Adrenal gland (tissue), 9 donors: ENCODE measurements at regions not wholly inside any gene's neighbourhood (a gene's known extent, or its start where the extent isn't known, plus 50 kb on each side); places are given as distances from the start of the nearest gene placed in this dataset.

Experiments
- DNase-seq, 7 donors: peaks; one replicate each; pipeline ENCODE4 v3.0.0-alpha.2; 2019 to 2020
- H3K27ac ChIP-seq, 5 donors: fragments of 200-600 bp; sonication (generic) in 4 of 5; 1 replicate in 3 of 5; 2 replicates in 2 of 5; pipeline versions ENCODE4 v1.5.1 to v1.8.0; 2016 to 2020; ENCODE audit warnings: mild to moderate bottlenecking in 1 of 5
- H3K27me3 ChIP-seq: fragments of 200-600 bp; 2 replicates; pipeline ENCODE4 v1.8.0; 2021
- H3K36me3 ChIP-seq, 2 donors: fragments of 200-600 bp; replicated peaks in 1 of 2; 1 replicate in 1 of 2; 2 replicates in 1 of 2; pipeline versions ENCODE4 v1.5.1 to v1.8.0; 2018 to 2022
- H3K4me1 ChIP-seq, 2 donors: fragments of 200-600 bp; replicated peaks in 1 of 2; 1 replicate in 1 of 2; 2 replicates in 1 of 2; pipeline versions ENCODE4 v1.5.1 to v1.8.0; 2018 to 2021
- H3K4me3 ChIP-seq, 4 donors: fragments of 200-600 bp; sonication (generic) in 3 of 4; one replicate each; pipeline ENCODE4 v1.5.1; 2016 to 2018
- H3K9me3 ChIP-seq, 3 donors: fragments of 200-600 bp; sonication (generic) in 1 of 3; replicated peaks in 1 of 3; 1 replicate in 2 of 3; 2 replicates in 1 of 3; pipeline versions ENCODE4 v1.5.1 to v1.8.0; 2016 to 2021
- POLR2A ChIP-seq, 2 donors: fragments of 450-650 bp; IDR thresholded peaks; one replicate each; pipeline ENCODE4 v1.6.1; 2017; ENCODE audit warnings: antibody characterized with exemption in 2 of 2, mild to moderate bottlenecking in 2 of 2, moderate library complexity in 1 of 2
- WGBS, 4 donors: extraction: QIAGEN DNeasy Blood & Tissue Kit in 2 of 4; methylation state at CpG; one replicate each; pipeline versions ENCODE4 v1.1.5 to v1.1.7; 2013 to 2017; 5-methylcytosine and 5-hydroxymethylcytosine counted together
- intact Hi-C, 2 donors: fragments of 100-400 bp; cut with DNase I; formaldehyde crosslinking; loops; one replicate each; pipeline versions ENCODE4 v1.14.1 to v1.15.0; 2022 to 2023
- TF ChIP-seq, protein P1 (sequence below), 6 experiments: fragments of 450-650 bp in 4 of 6; fragments of 200-600 bp in 2 of 6; sonication (generic) in 1 of 6; IDR thresholded peaks; 1 replicate in 5 of 6; 2 replicates in 1 of 6; pipeline versions ENCODE4 v1.5.1 to v1.8.0; 2016 to 2021; ENCODE audit warnings: antibody characterized with exemption in 6 of 6, mild to moderate bottlenecking in 2 of 6, moderate library complexity in 1 of 6
- donor health status: healthy with polysubstance abuse.
- donor health status: Bipolar disorder and iron deficiency.
- donor health status: DM: yes; HTN: yes; CAD: no.
- donor health status: DM: no; HTN: no; CAD: no.
- donor health status: DM: no; HTN: no; CAD: no.

DNA sequence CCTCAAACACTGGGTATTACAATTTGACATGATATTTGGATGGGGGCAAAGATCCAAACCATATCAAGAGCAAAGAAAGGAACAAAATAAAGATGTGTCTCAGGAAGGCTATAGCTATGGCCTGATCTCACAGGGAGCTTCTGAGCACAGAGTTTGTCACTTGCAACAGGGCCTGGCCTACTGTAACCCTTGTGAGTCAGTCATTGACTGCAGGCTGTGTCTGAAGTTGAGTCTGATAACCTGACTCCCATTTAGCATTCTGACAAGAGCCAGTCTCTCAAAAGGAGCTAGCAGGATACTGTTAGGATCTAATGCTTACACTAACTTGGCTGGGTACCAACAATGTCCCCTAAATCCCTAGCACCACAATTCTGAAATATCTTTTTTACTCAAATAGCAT is 612.5 kb upstream of the TECRL start:
- DNase-seq = no peak
- no peaks in the 10 kb centered on the region for H3K36me3 ChIP-seq
- intact Hi-C loops = no loop called here
- no peaks in the 10 kb centered on the region for H3K27me3 ChIP-seq
- H3K4me3 ChIP-seq = no peak overlapping the region
- TF ChIP-seq POLR2A (IDR thresholded peaks at IDR 0.05) = no peak
- TF ChIP-seq, protein P1, sequence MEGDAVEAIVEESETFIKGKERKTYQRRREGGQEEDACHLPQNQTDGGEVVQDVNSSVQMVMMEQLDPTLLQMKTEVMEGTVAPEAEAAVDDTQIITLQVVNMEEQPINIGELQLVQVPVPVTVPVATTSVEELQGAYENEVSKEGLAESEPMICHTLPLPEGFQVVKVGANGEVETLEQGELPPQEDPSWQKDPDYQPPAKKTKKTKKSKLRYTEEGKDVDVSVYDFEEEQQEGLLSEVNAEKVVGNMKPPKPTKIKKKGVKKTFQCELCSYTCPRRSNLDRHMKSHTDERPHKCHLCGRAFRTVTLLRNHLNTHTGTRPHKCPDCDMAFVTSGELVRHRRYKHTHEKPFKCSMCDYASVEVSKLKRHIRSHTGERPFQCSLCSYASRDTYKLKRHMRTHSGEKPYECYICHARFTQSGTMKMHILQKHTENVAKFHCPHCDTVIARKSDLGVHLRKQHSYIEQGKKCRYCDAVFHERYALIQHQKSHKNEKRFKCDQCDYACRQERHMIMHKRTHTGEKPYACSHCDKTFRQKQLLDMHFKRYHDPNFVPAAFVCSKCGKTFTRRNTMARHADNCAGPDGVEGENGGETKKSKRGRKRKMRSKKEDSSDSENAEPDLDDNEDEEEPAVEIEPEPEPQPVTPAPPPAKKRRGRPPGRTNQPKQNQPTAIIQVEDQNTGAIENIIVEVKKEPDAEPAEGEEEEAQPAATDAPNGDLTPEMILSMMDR (IDR thresholded peaks at IDR 0.05) = no peak
- H3K4me1 ChIP-seq = no peaks in the 10 kb centered on the region
- H3K27ac ChIP-seq = no peak overlapping the region
- no peaks in the 10 kb centered on the region for H3K9me3 ChIP-seq

GRCh38 chr4:65021149-65021548 is 611.9 kb upstream of the TECRL start:
- Histone ChIP-seq H3K4me3 (no peak overlapping the region), H3K27me3 (no peaks in the 10 kb centered on the region), H3K4me1 (no peaks in the 10 kb centered on the region), H3K27ac (no peak overlapping the region), H3K9me3 (no peaks in the 10 kb centered on the region), H3K36me3 (no peaks in the 10 kb centered on the region)
- 63 to 68% (median 66%) methylated on average over 2 of the region's 2 CpGs for WGBS, 4 donors
- intact Hi-C loops = no loop called here
- TF ChIP-seq, protein P1 (IDR thresholded peaks at IDR 0.05) = no peak
- no peak for TF ChIP-seq POLR2A (IDR thresholded peaks at IDR 0.05)
- DNase-seq = no peak

GRCh38 chr4:65019775-65020174 is 610.5 kb upstream of the TECRL start:
- intact Hi-C loops = no loop called here

DNA sequence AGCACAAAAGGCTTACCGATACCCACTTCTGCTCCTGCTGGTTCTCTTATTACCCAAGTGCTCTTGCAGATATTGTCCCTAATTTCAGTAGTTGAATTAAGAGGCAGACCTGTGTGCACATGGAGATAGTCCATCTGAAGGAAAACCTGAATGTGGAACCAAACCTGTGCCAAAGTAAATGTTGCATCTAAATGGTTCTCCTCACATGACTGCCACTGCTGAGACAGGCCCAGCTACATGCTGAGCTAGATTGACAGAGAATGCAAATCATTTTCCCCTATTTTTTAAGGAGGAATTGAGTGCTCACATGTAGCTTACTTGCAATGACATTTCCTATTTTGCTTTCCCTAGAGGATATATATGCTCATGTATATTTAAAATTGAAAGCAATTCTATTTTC is 609.1 kb upstream of the TECRL start:
- no peaks in the 10 kb centered on the region for H3K9me3 ChIP-seq
- WGBS, 4 donors = 88 to 100% (median 98%) methylated on average over 1 of the region's 1 CpG
- intact Hi-C loops = no loop called here

More at GRCh38 chr4:65019775-65020174, 610.5 kb upstream of the TECRL start:
- TF ChIP-seq, protein P1 (IDR thresholded peaks at IDR 0.05) = no peak
- no peak for TF ChIP-seq POLR2A (IDR thresholded peaks at IDR 0.05)
- 41 to 51% (median 49%) methylated on average over 3 of the region's 3 CpGs for WGBS, 4 donors
- Histone ChIP-seq H3K27me3 (no peaks in the 10 kb centered on the region), H3K9me3 (no peaks in the 10 kb centered on the region), H3K27ac (no peak overlapping the region), H3K4me3 (no peak overlapping the region), H3K36me3 (no peaks in the 10 kb centered on the region), H3K4me1 (no peaks in the 10 kb centered on the region)
- DNase-seq = no peak

More for the DNA sequence above, 609.1 kb upstream of the TECRL start:
- TF ChIP-seq POLR2A (IDR thresholded peaks at IDR 0.05) = no peak
- TF ChIP-seq, protein P1 (IDR thresholded peaks at IDR 0.05) = no peak
- DNase-seq = no peak
- H3K27ac ChIP-seq = no peak overlapping the region
- H3K27me3 ChIP-seq = no peaks in the 10 kb centered on the region
- no peaks in the 10 kb centered on the region for H3K36me3 ChIP-seq
- no peaks in the 10 kb centered on the region for H3K4me1 ChIP-seq
- no peak overlapping the region for H3K4me3 ChIP-seq
